ENCODE measurements at regions not wholly inside any gene's neighbourhood (a gene's known extent, or its start where the extent isn't known, plus 50 kb on each side); places are given as distances from the start of the nearest gene placed in this dataset.

DNA sequence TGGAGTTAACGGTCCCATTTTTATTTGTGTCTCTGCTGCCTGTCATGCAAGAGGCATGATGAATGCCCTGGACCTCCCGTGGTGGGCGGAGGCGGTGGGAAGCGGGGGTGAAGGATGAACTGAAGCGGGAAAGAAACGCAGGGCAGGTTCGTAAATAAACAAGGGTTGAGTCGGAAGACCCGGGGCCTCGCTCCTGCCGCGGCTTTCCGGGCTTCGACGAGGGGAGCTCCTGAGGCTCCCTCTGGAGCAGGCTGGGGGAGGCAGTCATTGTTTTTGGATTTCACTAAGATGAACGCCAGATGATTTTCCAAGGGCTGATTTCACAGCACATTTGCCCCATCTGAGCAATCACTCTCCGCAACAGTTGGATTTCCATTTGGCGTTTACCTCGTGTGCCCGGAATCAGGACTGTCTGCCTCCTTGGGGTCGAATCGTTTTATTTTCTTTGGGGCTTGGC is 130.2 kb downstream of the SLC38A6 start:
- TF ChIP-seq, protein P1, sequence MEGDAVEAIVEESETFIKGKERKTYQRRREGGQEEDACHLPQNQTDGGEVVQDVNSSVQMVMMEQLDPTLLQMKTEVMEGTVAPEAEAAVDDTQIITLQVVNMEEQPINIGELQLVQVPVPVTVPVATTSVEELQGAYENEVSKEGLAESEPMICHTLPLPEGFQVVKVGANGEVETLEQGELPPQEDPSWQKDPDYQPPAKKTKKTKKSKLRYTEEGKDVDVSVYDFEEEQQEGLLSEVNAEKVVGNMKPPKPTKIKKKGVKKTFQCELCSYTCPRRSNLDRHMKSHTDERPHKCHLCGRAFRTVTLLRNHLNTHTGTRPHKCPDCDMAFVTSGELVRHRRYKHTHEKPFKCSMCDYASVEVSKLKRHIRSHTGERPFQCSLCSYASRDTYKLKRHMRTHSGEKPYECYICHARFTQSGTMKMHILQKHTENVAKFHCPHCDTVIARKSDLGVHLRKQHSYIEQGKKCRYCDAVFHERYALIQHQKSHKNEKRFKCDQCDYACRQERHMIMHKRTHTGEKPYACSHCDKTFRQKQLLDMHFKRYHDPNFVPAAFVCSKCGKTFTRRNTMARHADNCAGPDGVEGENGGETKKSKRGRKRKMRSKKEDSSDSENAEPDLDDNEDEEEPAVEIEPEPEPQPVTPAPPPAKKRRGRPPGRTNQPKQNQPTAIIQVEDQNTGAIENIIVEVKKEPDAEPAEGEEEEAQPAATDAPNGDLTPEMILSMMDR (IDR thresholded peaks at IDR 0.05), result no peak
- no peak for TF ChIP-seq POLR2A (IDR thresholded peaks at IDR 0.05)
